TTC549 (cell line): ENCODE measurements at regions not wholly inside any gene's neighbourhood (a gene's known extent, or its start where the extent isn't known, plus 50 kb on each side); places are given as distances from the start of the nearest gene placed in this dataset.
"Not testable (repeated sequence)": the region's sequence is repeated elsewhere in the genome, so short reads cannot be mapped to it uniquely, and the experiment has no call there.

Experiments used
- FAIRE-seq: peaks from 2 replicates; lab custom pipeline; 2012; peaks lifted over from hg19 to GRCh38; lab: Jason Lieb, UNC

- FAIRE-seq, result no peak
These were observed 56.5 kb downstream of the KCTD12 start for GRCh38 chr13:76829572-76830327.

- FAIRE-seq, result no peak
These were observed 57.9 kb downstream of the KCTD12 start for GRCh38 chr13:76828316-76828741.

- no peak for FAIRE-seq
These were observed 59.7 kb downstream of the KCTD12 start for GRCh38 chr13:76826527-76826926.

- FAIRE-seq, result no peak
These were observed 60.8 kb downstream of the KCTD12 start for GRCh38 chr13:76825430-76825829.

- no peak for FAIRE-seq
These were observed 62.2 kb downstream of the KCTD12 start for GRCh38 chr13:76823969-76824368.

- no peak for FAIRE-seq
These were observed 63.4 kb downstream of the KCTD12 start for GRCh38 chr13:76822698-76823267.

- not testable (repeated sequence) for FAIRE-seq
These were observed 65.0 kb downstream of the KCTD12 start for GRCh38 chr13:76821222-76821621.

- no peak for FAIRE-seq
These were observed 65.4 kb downstream of the KCTD12 start for GRCh38 chr13:76820759-76821158.

GRCh38 chr13:76816394-76816793 is 69.8 kb downstream of the KCTD12 start:
- no peak for FAIRE-seq

GRCh38 chr13:76815344-76815743 is 70.9 kb downstream of the KCTD12 start:
- FAIRE-seq, result no peak

- FAIRE-seq, result no peak
These were observed 72.3 kb downstream of the KCTD12 start for GRCh38 chr13:76813891-76814290.

GRCh38 chr13:76813000-76813691 is 73.1 kb downstream of the KCTD12 start:
- FAIRE-seq, result no peak

- FAIRE-seq, result no peak
These were observed 73.9 kb downstream of the KCTD12 start for GRCh38 chr13:76812206-76812897.

GRCh38 chr13:76809389-76809788 is 76.8 kb downstream of the KCTD12 start:
- FAIRE-seq, result no peak

- FAIRE-seq, result no peak
These were observed 77.3 kb downstream of the KCTD12 start for GRCh38 chr13:76808927-76809326.

- no peak for FAIRE-seq
These were observed 81.4 kb downstream of the KCTD12 start for GRCh38 chr13:76804801-76805200.

GRCh38 chr13:76803831-76804230 is 82.4 kb downstream of the KCTD12 start:
- FAIRE-seq, result no peak

GRCh38 chr13:76800943-76801342 is 85.3 kb downstream of the KCTD12 start:
- FAIRE-seq, result no peak

- no peak for FAIRE-seq
These were observed 86.5 kb downstream of the KCTD12 start for GRCh38 chr13:76799696-76800095.

- FAIRE-seq, result no peak
These were observed 88.2 kb downstream of the KCTD12 start for GRCh38 chr13:76798037-76798436.

GRCh38 chr13:76797361-76797760 is 88.8 kb downstream of the KCTD12 start:
- no peak for FAIRE-seq

GRCh38 chr13:76796851-76797250 is 89.4 kb downstream of the KCTD12 start:
- no peak for FAIRE-seq
